ENCODE measurements at regions not wholly inside any gene's neighbourhood (a gene's known extent, or its start where the extent isn't known, plus 50 kb on each side); places are given as distances from the start of the nearest gene placed in this dataset.

- ChIA-PET CTCF (no interaction called here), POLR2A (no interaction called here)
- intact Hi-C loops (cut with micrococcal nuclease), result no loop called here
- Mint-ChIP-seq H3K27me3 (no peaks in the 10 kb centered on the region), H3K9me3 (peaks cover 2% of the 10 kb centered on the region), H3K4me1 (no peaks in the 10 kb centered on the region), H3K4me3 (no peak overlapping the region), H3K36me3 (ENCODE audit: low read depth) (no peaks in the 10 kb centered on the region), H3K27ac (no peak overlapping the region)
- ATAC-seq (ENCODE audit: low read depth) (no peak), DNase-seq (no peak)
- TF ChIP-seq CTCF (IDR thresholded peaks at IDR 0.05), result no peak
Measured at GRCh38 chr6:140977403-140977802, 1155.3 kb upstream of the GJE1 start.

DNA sequence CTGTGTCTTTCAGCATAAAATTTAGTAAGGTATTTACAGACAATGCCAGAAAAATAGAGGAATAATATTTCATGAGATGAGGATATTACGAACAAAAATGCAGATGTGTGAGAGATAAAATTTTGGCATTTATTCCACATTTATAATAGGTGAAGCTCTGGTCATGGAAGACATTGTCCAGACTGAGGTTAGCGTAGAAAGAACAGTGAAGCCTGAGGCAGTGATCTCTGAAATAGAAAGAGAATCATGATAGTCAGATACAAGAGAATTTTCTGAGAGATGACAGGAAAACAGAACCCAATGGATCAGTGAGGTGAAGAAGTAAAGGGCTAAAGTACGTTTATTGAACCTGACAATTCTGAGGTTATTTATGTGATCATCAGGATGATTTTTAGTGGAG, 1155.9 kb upstream of the GJE1 start:
- Mint-ChIP-seq H3K9me3 (peaks cover 2% of the 10 kb centered on the region), H3K27ac (no peak overlapping the region), H3K36me3 (ENCODE audit: low read depth) (no peaks in the 10 kb centered on the region), H3K4me1 (no peaks in the 10 kb centered on the region), H3K4me3 (no peak overlapping the region), H3K27me3 (no peaks in the 10 kb centered on the region)
- DNase-seq (no peak), ATAC-seq (ENCODE audit: low read depth) (no peak)
- intact Hi-C loops (cut with micrococcal nuclease), result no loop called here
- no peak for TF ChIP-seq CTCF (IDR thresholded peaks at IDR 0.05)
- POLR2A ChIA-PET, result no interaction called here
- CTCF ChIA-PET, result no interaction called here

GRCh38 chr6:140970485-140970884, 1162.2 kb upstream of the GJE1 start:
- intact Hi-C loops (cut with micrococcal nuclease), result no loop called here
- Mint-ChIP-seq H3K36me3 (ENCODE audit: low read depth) (no peaks in the 10 kb centered on the region), H3K27ac (no peak overlapping the region), H3K27me3 (no peaks in the 10 kb centered on the region), H3K4me1 (no peaks in the 10 kb centered on the region), H3K4me3 (no peak overlapping the region), H3K9me3 (peaks cover 7% of the 10 kb centered on the region)
- POLR2A ChIA-PET, result no interaction called here
- TF ChIP-seq CTCF (IDR thresholded peaks at IDR 0.05), result no peak
- no peak for DNase-seq
- CTCF ChIA-PET, result no interaction called here
- no peak for ATAC-seq (ENCODE audit: low read depth)

DNA sequence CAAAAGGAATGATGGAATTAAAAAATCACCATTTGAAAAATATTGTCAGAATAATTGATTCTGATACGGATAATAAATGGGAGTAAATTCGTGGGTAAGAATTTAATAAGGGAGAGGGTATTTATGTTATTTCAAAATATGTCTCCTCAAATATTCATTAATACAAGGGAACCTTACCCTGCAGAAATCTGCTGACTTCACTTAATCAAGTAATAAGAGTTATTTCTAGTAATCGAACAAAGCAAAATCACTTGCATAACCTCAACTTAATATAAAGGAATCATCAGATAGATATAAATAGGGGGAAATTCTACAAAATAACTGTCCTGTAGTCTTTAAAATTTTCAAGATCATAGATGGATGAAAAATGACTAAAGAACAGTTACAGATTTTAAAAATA, 1164.7 kb upstream of the GJE1 start:
- POLR2A ChIA-PET, result no interaction called here

DNA sequence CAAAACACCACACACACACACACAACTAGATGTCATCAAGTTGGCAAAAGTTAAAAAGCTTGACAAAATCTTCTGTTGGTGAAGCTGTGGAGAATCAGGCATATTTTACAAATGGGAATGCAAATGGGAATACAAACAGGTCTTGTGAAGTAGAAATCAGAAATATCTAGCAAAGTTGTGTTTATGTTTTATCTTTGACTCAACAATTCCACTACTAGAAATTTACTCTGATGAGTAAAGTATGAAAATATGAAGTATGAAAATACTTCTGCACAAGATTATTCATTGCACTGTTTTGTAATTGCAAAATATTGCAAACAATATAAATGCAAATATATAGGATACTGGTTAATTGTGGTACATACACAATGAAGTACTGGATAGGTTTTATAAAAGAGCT, 1166.0 kb upstream of the GJE1 start:
- Mint-ChIP-seq H3K4me3 (no peak overlapping the region), H3K27ac (no peak overlapping the region), H3K36me3 (ENCODE audit: low read depth) (no peaks in the 10 kb centered on the region), H3K4me1 (no peaks in the 10 kb centered on the region), H3K9me3 (peaks cover 4% of the 10 kb centered on the region), H3K27me3 (no peaks in the 10 kb centered on the region)
- DNase-seq (no peak), ATAC-seq (ENCODE audit: low read depth) (no peak)
- intact Hi-C loops (cut with micrococcal nuclease), result no loop called here
- ChIA-PET CTCF (no interaction called here), POLR2A (no interaction called here)
- TF ChIP-seq CTCF (IDR thresholded peaks at IDR 0.05), result no peak

More for the DNA sequence above, 1164.7 kb upstream of the GJE1 start:
- Mint-ChIP-seq H3K27me3 (no peaks in the 10 kb centered on the region), H3K4me3 (no peak overlapping the region), H3K27ac (no peak overlapping the region), H3K4me1 (no peaks in the 10 kb centered on the region), H3K36me3 (ENCODE audit: low read depth) (no peaks in the 10 kb centered on the region), H3K9me3 (peaks cover 5% of the 10 kb centered on the region)
- intact Hi-C loops (cut with micrococcal nuclease), result no loop called here
- no peak for TF ChIP-seq CTCF (IDR thresholded peaks at IDR 0.05)
- no peak for ATAC-seq (ENCODE audit: low read depth)
- CTCF ChIA-PET, result no interaction called here
- DNase-seq, result no peak
